ENCODE measurements at regions not wholly inside any gene's neighbourhood (a gene's known extent, or its start where the extent isn't known, plus 50 kb on each side); places are given as distances from the start of the nearest gene placed in this dataset.

- Histone ChIP-seq H3K4me1 (no peaks in the 10 kb centered on the region), H3K9me3 (no peaks in the 10 kb centered on the region), H3K36me3 (ENCODE audit: insufficient read depth in 1 of 2, low read depth in 1 of 2) (no peaks in the 10 kb centered on the region), H3K4me3 (no peak overlapping the region), H3K27ac (no peak overlapping the region), H3K27me3 (ENCODE audit: insufficient read depth in 3 of 3, low read length in 2 of 3) (peaks cover 0 to 3% (median 2%) of the 10 kb centered on the region in 3 donors)
- intact Hi-C loops (cut with DNase I): no loop called here
- no peak for TF ChIP-seq CTCF (IDR thresholded peaks at IDR 0.05)
- ATAC-seq (no peak), DNase-seq (no peak)
- WGBS, 3 donors: 77 to 82% (median 81%) methylated on average over 5 of the region's 5 CpGs
Observed at GRCh38 chr14:97994020-97994531, 1196.9 kb downstream of the VRK1 start.

GRCh38 chr14:97995038-97995437 lies 1197.9 kb downstream of the VRK1 start:
- no peak overlapping the region for H3K27ac ChIP-seq

GRCh38 chr14:97995531-97995930 lies 1198.3 kb downstream of the VRK1 start:
- Histone ChIP-seq H3K27ac (no peak overlapping the region), H3K27me3 (ENCODE audit: insufficient read depth in 3 of 3, low read length in 2 of 3) (peaks cover 0 to 3% (median 2%) of the 10 kb centered on the region in 3 donors)
- DNase-seq: no peak

More at GRCh38 chr14:97995038-97995437, 1197.9 kb downstream of the VRK1 start:
- TF ChIP-seq CTCF (IDR thresholded peaks at IDR 0.05): no peak
- H3K27me3 ChIP-seq (ENCODE audit: insufficient read depth in 3 of 3, low read length in 2 of 3): peaks cover 0 to 3% (median 2%) of the 10 kb centered on the region in 3 donors
- no peaks in the 10 kb centered on the region for H3K4me1 ChIP-seq
- no peak overlapping the region for H3K4me3 ChIP-seq
- H3K36me3 ChIP-seq (ENCODE audit: insufficient read depth in 1 of 2, low read depth in 1 of 2): no peaks in the 10 kb centered on the region
- 94 to 95% (median 94%) methylated on average over 2 of the region's 2 CpGs for WGBS, 3 donors
- intact Hi-C loops (cut with DNase I): no loop called here
- H3K9me3 ChIP-seq: no peaks in the 10 kb centered on the region
- DNase-seq: no peak
- no peak for ATAC-seq

GRCh38 chr14:98006008-98006407 lies 1208.8 kb downstream of the VRK1 start:
- Histone ChIP-seq H3K9me3 (no peaks in the 10 kb centered on the region), H3K4me1 (no peaks in the 10 kb centered on the region), H3K36me3 (ENCODE audit: insufficient read depth in 1 of 2, low read depth in 1 of 2) (no peaks in the 10 kb centered on the region), H3K27me3 (ENCODE audit: insufficient read depth in 3 of 3, low read length in 2 of 3) (no peaks in the 10 kb centered on the region), H3K27ac (no peak overlapping the region), H3K4me3 (no peak overlapping the region)
- ATAC-seq: no peak
- DNase-seq: no peak
- intact Hi-C loops (cut with DNase I): loop anchor here in 1 of 2 donors (10.0 kb wide), 1 partner anchor 731 kb away; no protein-coding TSS in a partner anchor
- TF ChIP-seq CTCF (IDR thresholded peaks at IDR 0.05): no peak
- 86 to 95% (median 91%) methylated on average over 7 of the region's 7 CpGs for WGBS, 3 donors

More at GRCh38 chr14:97995531-97995930, 1198.3 kb downstream of the VRK1 start:
- intact Hi-C loops (cut with DNase I): no loop called here
- 87 to 90% (median 88%) methylated on average over 2 of the region's 2 CpGs for WGBS, 3 donors
- Histone ChIP-seq H3K4me3 (no peak overlapping the region), H3K9me3 (no peaks in the 10 kb centered on the region), H3K4me1 (no peaks in the 10 kb centered on the region), H3K36me3 (ENCODE audit: insufficient read depth in 1 of 2, low read depth in 1 of 2) (no peaks in the 10 kb centered on the region)
- no peak for ATAC-seq
- TF ChIP-seq CTCF (IDR thresholded peaks at IDR 0.05): no peak

Measured in psoas muscle (tissue), 7 donors.